WTC11 (cell line): ENCODE measurements at regions not wholly inside any gene's neighbourhood (a gene's known extent, or its start where the extent isn't known, plus 50 kb on each side); places are given as distances from the start of the nearest gene placed in this dataset.

Experiments used
- CTCF ChIP-seq: fragments of 200-600 bp; IDR thresholded peaks from 2 replicates; pipeline ENCODE4 v1.8.0; 2022; ENCODE audit warnings: antibody characterized with exemption
- ELF4 ChIP-seq: sonication (generic); formaldehyde crosslinking; IDR thresholded peaks from 2 replicates; pipeline ENCODE4 v1.8.1; 2022; ENCODE audit warnings: low read depth, mild to moderate bottlenecking, moderate library complexity, missing genetic modification reagents
- ETV6 ChIP-seq: sonication (generic); formaldehyde crosslinking; IDR thresholded peaks from 2 replicates; pipeline ENCODE4 v1.8.1; 2022; ENCODE audit warnings: mild to moderate bottlenecking, missing genetic modification reagents
- MAX ChIP-seq: sonication (generic); formaldehyde crosslinking; IDR thresholded peaks from 2 replicates; pipeline ENCODE4 v1.8.0; 2022; ENCODE audit warnings: mild to moderate bottlenecking, missing genetic modification reagents
- SP1 ChIP-seq: sonication (generic); formaldehyde crosslinking; conservative IDR thresholded peaks from 2 replicates; pipeline ENCODE4 v1.8.1; 2022; ENCODE audit warnings: missing genetic modification reagents
- USF1 ChIP-seq: sonication (generic); formaldehyde crosslinking; IDR thresholded peaks from 2 replicates; pipeline ENCODE4 v1.8.0; 2022; ENCODE audit warnings: mild to moderate bottlenecking, missing genetic modification reagents
- USF2 ChIP-seq: sonication (generic); formaldehyde crosslinking; IDR thresholded peaks from 2 replicates; pipeline ENCODE4 v1.8.1; 2023; ENCODE audit warnings: mild to moderate bottlenecking, missing genetic modification reagents, moderate library complexity
- ZBTB43 ChIP-seq: sonication (generic); formaldehyde crosslinking; IDR thresholded peaks from 2 replicates; pipeline ENCODE4 v1.8.1; 2023; ENCODE audit warnings: mild to moderate bottlenecking, missing genetic modification reagents
- ZNF121 ChIP-seq: sonication (generic); formaldehyde crosslinking; IDR thresholded peaks from 2 replicates; pipeline ENCODE4 v1.8.0; 2023; ENCODE audit warnings: missing genetic modification reagents
- ZNF425 ChIP-seq: fragments of 250-450 bp; sonication (Bioruptor Pico); conservative IDR thresholded peaks from 2 replicates; pipeline ENCODE4 v1.9.0; 2021; ENCODE audit warnings: mild to moderate bottlenecking

- TF ChIP-seq CTCF (no peak), SP1 (CRISPR knock-in tag) (no peak), USF1 (CRISPR knock-in tag) (no peak), ELF4 (no peak), ETV6 (CRISPR knock-in tag) (no peak), ZBTB43 (no peak), ZNF425 (no peak), ZNF121 (CRISPR knock-in tag) (no peak), MAX (CRISPR knock-in tag) (no peak), USF2 (no peak)
Observed at GRCh38 chr20:59462249-59462648, 142.1 kb upstream of the PHACTR3 start.
